Neural cell (in vitro differentiated cells): ENCODE measurements at regions not wholly inside any gene's neighbourhood (a gene's known extent, or its start where the extent isn't known, plus 50 kb on each side); places are given as distances from the start of the nearest gene placed in this dataset.

Experiments
- H2AFZ ChIP-seq: fragments of 200-600, 300-800 bp; sonication (generic), shearing (Covaris generic); 2 replicates; pipeline ENCODE4 v1.6.0; 2014; ENCODE audit warnings: low read depth, mild to moderate bottlenecking, antibody characterized with exemption, low read length, moderate library complexity
- H3F3A ChIP-seq: fragments of 200-600 bp; shearing (Covaris generic); 2 replicates; pipeline ENCODE4 v1.6.1; 2016; ENCODE audit warnings: mild to moderate bottlenecking, moderate library complexity, mixed read lengths, antibody characterized with exemption, low read length; ENCODE audit not compliant: insufficient read depth, poor library complexity, severe bottlenecking
- H3K27ac ChIP-seq: fragments of 200-600, 300-800 bp; sonication (generic), shearing (Covaris generic); 2 replicates; pipeline ENCODE4 v1.5.1; 2014; ENCODE audit warnings: mild to moderate bottlenecking, low read length, moderate library complexity
- H3K27me3 ChIP-seq: fragments of 300-800, 200-600 bp; sonication (generic), shearing (Covaris generic); 2 replicates; pipeline ENCODE4 v1.6.0; 2014; ENCODE audit warnings: mild to moderate bottlenecking, low read depth, low read length, moderate library complexity; ENCODE audit not compliant: insufficient read depth
- H3K36me3 ChIP-seq: fragments of 300-800, 200-600 bp; sonication (generic), shearing (Covaris generic); 2 replicates; pipeline ENCODE4 v1.5.1; 2014; ENCODE audit warnings: mild to moderate bottlenecking, antibody characterized with exemption, low read length, moderate library complexity; ENCODE audit not compliant: insufficient read depth
- H3K4me2 ChIP-seq: fragments of 300-800, 200-600 bp; sonication (generic), shearing (Covaris generic); 2 replicates; pipeline ENCODE4 v1.6.0; 2014; ENCODE audit warnings: mild to moderate bottlenecking, low read length
- H3K4me3 ChIP-seq: fragments of 300-800, 200-600 bp; sonication (generic), shearing (Covaris generic); 2 replicates; pipeline ENCODE4 v1.5.1; 2014; ENCODE audit warnings: mild to moderate bottlenecking, low read length, moderate library complexity
- H3K79me2 ChIP-seq: fragments of 200-600 bp; shearing (Covaris generic); replicated peaks from 2 replicates; pipeline ENCODE4 v1.6.0; 2014; ENCODE audit warnings: mild to moderate bottlenecking, low read length, moderate library complexity; ENCODE audit not compliant: insufficient read depth
- H3K9ac ChIP-seq: fragments of 300-800, 200-600 bp; sonication (generic), shearing (Covaris generic); 2 replicates; pipeline ENCODE4 v1.6.1; 2016; ENCODE audit warnings: mild to moderate bottlenecking, low read length, mixed read lengths
- H3K9me2 ChIP-seq: fragments of 200-600 bp; shearing (Covaris generic); 2 replicates; pipeline ENCODE4 v1.6.1; 2016; ENCODE audit warnings: mild to moderate bottlenecking, low read length, mixed read lengths; ENCODE audit not compliant: insufficient read depth
- H3K9me3 ChIP-seq: fragments of 200-600, 300-800 bp; sonication (generic), shearing (Covaris generic); 2 replicates; pipeline ENCODE4 v1.6.1; 2016; ENCODE audit warnings: mild to moderate bottlenecking, mixed run types, low read length, moderate library complexity, mixed read lengths
- H4K20me1 ChIP-seq: fragments of 200-600 bp; shearing (Covaris generic); 2 replicates; pipeline ENCODE4 v1.6.1; 2016; ENCODE audit warnings: mild to moderate bottlenecking, mixed run types; ENCODE audit not compliant: insufficient read depth
- EP300 ChIP-seq: fragments of 450-650 bp; conservative IDR thresholded peaks from 2 replicates; pipeline ENCODE4 v1.6.1; 2014; ENCODE audit warnings: antibody characterized with exemption, mild to moderate bottlenecking, moderate library complexity; ENCODE audit not compliant: poor library complexity, severe bottlenecking
- EZH2 ChIP-seq: fragments of 200-600, 300-800 bp; shearing (Covaris generic), sonication (generic); IDR thresholded peaks from 2 replicates; pipeline ENCODE4 v1.6.1; 2014; ENCODE audit warnings: antibody characterized with exemption, low read length, borderline replicate concordance, mild to moderate bottlenecking; ENCODE audit not compliant: insufficient read depth, poor library complexity, severe bottlenecking
- MXI1 ChIP-seq: fragments of 450-650 bp; conservative IDR thresholded peaks from 2 replicates; pipeline ENCODE4 v1.6.1; 2014; ENCODE audit warnings: antibody characterized with exemption, mild to moderate bottlenecking; ENCODE audit not compliant: poor library complexity, severe bottlenecking
- POLR2AphosphoS5 ChIP-seq: IDR thresholded peaks from 2 replicates; pipeline ENCODE4 v1.6.1; 2012
- RAD21 ChIP-seq: fragments of 450-650 bp; conservative IDR thresholded peaks from 2 replicates; pipeline ENCODE4 v1.6.1; 2014; ENCODE audit warnings: antibody characterized with exemption, mild to moderate bottlenecking, moderate library complexity
- REST ChIP-seq: IDR thresholded peaks from 2 replicates; pipeline ENCODE4 v1.6.1; 2012; ENCODE audit warnings: borderline replicate concordance
- SMC3 ChIP-seq: fragments of 450-650 bp; conservative IDR thresholded peaks from 2 replicates; pipeline ENCODE4 v1.6.1; 2014; ENCODE audit warnings: antibody characterized with exemption, mild to moderate bottlenecking, moderate library complexity; ENCODE audit not compliant: poor library complexity
- TAF1 ChIP-seq: IDR thresholded peaks from 2 replicates; pipeline ENCODE4 v1.6.1; 2012; ENCODE audit warnings: low read depth
- TF ChIP-seq, protein P1 (sequence below): fragments of 450-650 bp; IDR thresholded peaks from 2 replicates; pipeline ENCODE4 v1.5.1; 2014; ENCODE audit warnings: antibody characterized with exemption, mild to moderate bottlenecking, moderate library complexity; ENCODE audit not compliant: poor library complexity, severe bottlenecking

DNA sequence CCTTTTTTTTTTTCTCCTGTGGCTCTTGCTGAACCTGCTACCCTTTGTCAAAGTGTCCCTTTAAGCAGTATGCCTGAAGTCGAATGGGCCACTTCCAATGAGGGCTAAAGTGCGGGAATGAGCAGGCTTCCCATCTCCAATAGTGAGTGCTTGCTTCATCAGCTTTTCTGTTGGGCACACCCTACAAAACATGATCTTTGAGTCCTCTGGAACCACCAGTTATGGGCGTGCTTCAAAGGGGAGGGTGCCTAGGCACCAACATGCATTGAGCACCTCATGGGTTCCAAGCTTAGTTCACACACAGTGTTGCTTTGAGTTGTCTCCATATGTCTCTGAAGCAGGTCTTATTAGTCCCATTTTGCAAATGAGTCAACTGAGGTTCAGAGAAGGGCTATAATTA lies 132.8 kb upstream of the CPEB4 start:
- Histone ChIP-seq H3K4me3 (no peak overlapping the region), H3K79me2 (no peaks in the 10 kb centered on the region), H3K27me3 (no peaks in the 10 kb centered on the region), H3K9me3 (no peaks in the 10 kb centered on the region), H3K9me2 (no peaks in the 10 kb centered on the region), H3K4me2 (no peak overlapping the region), H4K20me1 (no peaks in the 10 kb centered on the region), H3F3A (no peaks in the 10 kb centered on the region), H2AFZ (no peak overlapping the region), H3K9ac (no peak overlapping the region), H3K27ac (no peak overlapping the region), H3K36me3 (no peaks in the 10 kb centered on the region)
- no peak for TF ChIP-seq EP300
- no peak for TF ChIP-seq POLR2AphosphoS5
- no peak for TF ChIP-seq SMC3
- TF ChIP-seq EZH2, result no peak
- no peak for TF ChIP-seq REST
- no peak for TF ChIP-seq RAD21
- TF ChIP-seq MXI1, result no peak
- TF ChIP-seq, protein P1, sequence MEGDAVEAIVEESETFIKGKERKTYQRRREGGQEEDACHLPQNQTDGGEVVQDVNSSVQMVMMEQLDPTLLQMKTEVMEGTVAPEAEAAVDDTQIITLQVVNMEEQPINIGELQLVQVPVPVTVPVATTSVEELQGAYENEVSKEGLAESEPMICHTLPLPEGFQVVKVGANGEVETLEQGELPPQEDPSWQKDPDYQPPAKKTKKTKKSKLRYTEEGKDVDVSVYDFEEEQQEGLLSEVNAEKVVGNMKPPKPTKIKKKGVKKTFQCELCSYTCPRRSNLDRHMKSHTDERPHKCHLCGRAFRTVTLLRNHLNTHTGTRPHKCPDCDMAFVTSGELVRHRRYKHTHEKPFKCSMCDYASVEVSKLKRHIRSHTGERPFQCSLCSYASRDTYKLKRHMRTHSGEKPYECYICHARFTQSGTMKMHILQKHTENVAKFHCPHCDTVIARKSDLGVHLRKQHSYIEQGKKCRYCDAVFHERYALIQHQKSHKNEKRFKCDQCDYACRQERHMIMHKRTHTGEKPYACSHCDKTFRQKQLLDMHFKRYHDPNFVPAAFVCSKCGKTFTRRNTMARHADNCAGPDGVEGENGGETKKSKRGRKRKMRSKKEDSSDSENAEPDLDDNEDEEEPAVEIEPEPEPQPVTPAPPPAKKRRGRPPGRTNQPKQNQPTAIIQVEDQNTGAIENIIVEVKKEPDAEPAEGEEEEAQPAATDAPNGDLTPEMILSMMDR, result no peak
- TF ChIP-seq TAF1, result no peak

DNA sequence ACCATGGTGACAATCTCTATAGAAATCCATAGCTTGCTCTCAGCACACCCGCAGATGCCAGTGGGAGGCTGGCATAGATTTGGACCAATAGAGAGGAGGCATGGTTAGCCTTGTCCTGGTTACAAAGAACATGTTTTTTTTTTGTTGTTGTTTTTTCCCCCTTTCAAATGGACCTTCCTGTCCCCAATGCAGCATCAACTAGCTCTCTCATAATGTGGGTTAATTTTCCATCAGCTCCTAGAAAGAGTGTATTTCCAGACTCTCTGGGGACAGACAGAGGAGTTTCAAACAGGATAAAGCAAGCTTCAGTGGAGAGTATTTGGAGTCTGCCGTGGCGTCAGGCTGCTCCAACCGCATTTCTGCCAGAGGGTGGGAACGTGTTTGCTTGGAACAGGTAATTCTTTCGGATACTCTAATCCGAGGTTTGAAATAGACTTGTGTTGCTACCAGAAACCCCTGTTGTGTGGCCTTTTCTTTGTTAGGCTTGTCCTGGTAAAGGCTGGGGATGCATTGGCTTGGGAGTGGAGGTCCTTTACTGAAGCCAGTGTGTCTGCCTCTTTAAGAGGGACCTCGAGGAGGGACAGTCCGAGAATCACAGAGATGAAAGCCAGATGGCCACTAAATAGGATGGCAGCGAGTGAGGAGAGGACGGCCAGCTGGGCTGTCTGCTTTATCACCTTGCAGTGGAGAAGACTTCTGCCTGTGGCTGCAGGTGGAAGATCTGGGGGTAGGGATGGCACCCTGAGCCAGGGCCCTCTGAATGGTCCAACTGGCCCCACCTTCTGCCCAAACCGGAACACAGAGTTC lies 130.5 kb upstream of the CPEB4 start:
- no peak for TF ChIP-seq REST
- TF ChIP-seq RAD21, result no peak
- no peak for TF ChIP-seq EZH2
- TF ChIP-seq, protein P1, result no peak
- no peak for TF ChIP-seq POLR2AphosphoS5
- no peak for TF ChIP-seq MXI1
- no peak for TF ChIP-seq EP300
- TF ChIP-seq SMC3, result no peak
- TF ChIP-seq TAF1, result no peak
- H3F3A ChIP-seq, result no peaks in the 10 kb centered on the region
- H3K27me3 ChIP-seq, result no peaks in the 10 kb centered on the region
- no peaks in the 10 kb centered on the region for H3K9me2 ChIP-seq
- H3K9me3 ChIP-seq, result no peaks in the 10 kb centered on the region
- no peak overlapping the region for H3K9ac ChIP-seq
- no peaks in the 10 kb centered on the region for H4K20me1 ChIP-seq
- no peak overlapping the region for H2AFZ ChIP-seq
- H3K4me3 ChIP-seq, result no peak overlapping the region
- no peaks in the 10 kb centered on the region for H3K36me3 ChIP-seq
- no peaks in the 10 kb centered on the region for H3K79me2 ChIP-seq
- no peak overlapping the region for H3K27ac ChIP-seq
- no peak overlapping the region for H3K4me2 ChIP-seq
